NCI-H146 treated with DMSO at 0.1 percent for 48 hours (cell line): ENCODE measurements at regions not wholly inside any gene's neighbourhood (a gene's known extent, or its start where the extent isn't known, plus 50 kb on each side); places are given as distances from the start of the nearest gene placed in this dataset.

Source experiments
- DNase-seq: peaks from one replicate; lab custom pipeline; 2025; ENCODE audit not compliant: unreplicated experiment; lab: John Stamatoyannopoulos, UW

- DNase-seq: no peak
These were observed 164.7 kb upstream of the SMAD3 start for GRCh38 chr15:66900586-66901310.

- no peak for DNase-seq
These were observed 163.9 kb upstream of the SMAD3 start for GRCh38 chr15:66901336-66902100.

DNA sequence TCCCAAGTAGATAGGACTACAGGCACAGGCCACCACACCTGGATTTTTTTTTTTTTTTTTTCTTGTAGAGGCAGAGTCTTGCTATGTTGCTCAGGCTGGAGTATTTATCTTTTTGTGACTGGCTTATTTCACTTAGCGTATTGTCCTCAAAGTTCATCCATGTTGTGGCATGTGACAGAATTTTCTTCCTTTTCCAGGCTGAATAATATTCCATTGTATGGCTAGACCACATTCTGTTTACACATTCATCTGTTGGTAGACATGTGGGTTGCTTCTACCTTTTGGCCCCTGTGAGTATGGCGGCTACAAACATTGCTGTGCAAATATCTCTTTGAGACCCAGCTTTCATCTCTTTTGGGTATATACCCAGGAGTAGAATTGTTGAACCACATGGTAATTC, 160.2 kb upstream of the SMAD3 start:
- DNase-seq: no peak

DNA sequence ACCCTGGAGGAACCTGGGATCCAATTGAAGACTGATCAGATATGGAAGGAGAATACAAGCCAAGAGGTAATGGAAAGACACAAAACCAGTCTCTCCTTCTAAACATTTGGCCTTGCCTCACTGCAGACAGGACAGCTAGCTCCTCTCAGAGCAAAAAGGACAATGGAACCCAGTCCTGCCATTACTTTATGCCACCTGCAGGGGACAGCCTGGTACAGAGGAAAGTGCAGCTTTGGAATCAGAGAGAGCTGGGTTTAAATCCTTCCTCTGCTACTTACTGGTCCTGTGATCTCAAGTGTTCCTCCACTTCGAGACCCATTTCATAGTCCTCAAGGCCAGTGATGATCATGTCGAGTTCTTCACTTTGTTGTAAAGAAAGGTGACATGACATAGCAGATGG, 159.4 kb upstream of the SMAD3 start:
- no peak for DNase-seq

GRCh38 chr15:66906668-66907614, 158.5 kb upstream of the SMAD3 start:
- no peak for DNase-seq

GRCh38 chr15:66907826-66908743, 157.3 kb upstream of the SMAD3 start:
- DNase-seq: no peak

DNA sequence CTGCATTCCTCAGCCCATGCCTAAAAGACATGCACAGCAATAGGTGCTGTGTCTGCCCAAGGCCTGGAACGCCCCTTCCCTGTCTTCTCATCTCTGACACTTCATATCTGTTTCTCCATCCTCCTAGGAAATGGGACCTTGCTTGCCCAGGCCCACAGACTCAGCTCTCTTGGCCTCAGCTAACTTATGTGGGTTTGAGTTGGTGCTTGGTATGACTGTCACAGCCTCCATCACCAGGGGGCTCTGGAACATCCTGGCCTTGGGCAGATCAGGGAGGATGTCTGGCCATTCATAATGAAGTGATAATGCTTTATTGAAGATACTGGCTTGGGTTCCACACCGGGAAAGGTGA, 156.7 kb upstream of the SMAD3 start:
- no peak for DNase-seq

DNA sequence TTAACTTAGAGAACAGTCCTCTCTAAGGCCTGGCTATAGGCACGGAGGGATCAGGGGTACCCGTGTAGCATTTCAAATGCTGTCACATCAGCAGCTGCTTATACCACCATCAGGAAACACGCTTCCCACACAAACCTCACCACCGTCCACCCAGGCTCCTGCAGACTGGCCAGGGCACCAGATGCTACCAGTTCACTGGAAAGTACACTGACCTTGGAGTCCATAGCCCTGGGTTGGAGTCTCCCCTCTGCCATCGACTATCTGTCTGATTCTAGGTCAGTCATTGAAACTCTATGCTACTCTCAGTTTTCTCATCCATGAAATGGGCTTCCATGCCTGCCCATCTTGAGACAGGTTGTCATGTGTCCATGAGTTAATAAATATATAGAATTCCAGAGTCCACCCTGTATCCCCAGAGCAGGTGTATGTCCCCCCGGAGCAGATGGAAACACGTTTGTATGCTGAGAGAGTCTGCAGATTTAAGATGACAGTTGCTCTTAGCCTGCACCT, 156.0 kb upstream of the SMAD3 start:
- no peak for DNase-seq

DNA sequence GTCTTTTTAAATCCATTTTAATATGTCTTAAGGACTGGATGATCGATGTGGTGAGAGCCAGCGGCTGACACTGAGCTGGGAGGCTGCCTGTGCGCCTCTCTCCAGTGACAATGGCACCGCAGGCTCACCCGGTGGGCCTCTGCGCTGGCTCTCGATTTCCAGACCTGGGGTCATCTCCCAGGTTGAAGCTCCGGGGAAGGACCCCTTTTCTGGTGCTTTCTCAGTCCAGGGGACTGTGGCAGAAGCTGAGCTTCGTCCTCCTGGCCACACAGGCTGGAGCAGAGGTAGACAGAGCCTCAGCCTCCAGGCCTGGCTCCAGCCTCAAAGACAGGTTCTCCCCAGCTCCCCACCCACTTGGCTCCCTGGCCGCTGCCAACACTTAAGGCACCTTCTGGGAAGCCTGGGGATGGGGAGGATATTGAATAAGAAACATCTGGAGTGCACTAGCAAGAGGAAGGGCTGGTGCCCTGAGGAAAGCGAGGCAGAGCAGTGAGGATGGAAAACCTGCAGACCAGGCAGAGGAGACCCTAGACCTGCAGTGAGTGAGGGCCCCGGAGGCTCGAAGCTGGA, 154.2 kb upstream of the SMAD3 start:
- DNase-seq: no peak

GRCh38 chr15:66912001-66912400, 153.4 kb upstream of the SMAD3 start:
- no peak for DNase-seq

GRCh38 chr15:66912441-66912840, 153.0 kb upstream of the SMAD3 start:
- DNase-seq: no peak

- DNase-seq: no peak
These were observed 147.4 kb upstream of the SMAD3 start for GRCh38 chr15:66917904-66918448.

DNA sequence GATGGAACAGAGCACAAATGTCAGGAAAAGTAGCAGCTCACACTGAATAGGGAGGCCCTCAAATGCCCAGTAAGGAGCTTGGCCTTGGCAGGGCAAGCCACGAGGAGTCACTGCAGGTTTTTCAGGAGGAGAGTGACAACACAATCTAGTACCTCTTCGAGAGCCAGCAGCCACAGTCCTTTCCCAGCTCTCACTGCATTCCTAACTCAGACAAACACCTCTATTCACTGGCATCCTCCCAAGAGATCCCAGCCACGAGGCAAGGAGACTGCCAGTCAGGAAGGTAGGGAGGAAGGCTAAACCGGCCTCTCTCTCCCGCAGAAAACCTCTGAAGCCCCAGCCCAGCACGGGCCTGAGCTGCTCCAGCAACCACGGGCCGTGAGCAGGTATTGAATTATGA, 146.0 kb upstream of the SMAD3 start:
- no peak for DNase-seq

GRCh38 chr15:66921319-66921915, 144.0 kb upstream of the SMAD3 start:
- no peak for DNase-seq

- no peak for DNase-seq
These were observed 142.8 kb upstream of the SMAD3 start for GRCh38 chr15:66922608-66923007.

- DNase-seq: no peak
These were observed 141.9 kb upstream of the SMAD3 start for GRCh38 chr15:66923438-66923881.

GRCh38 chr15:66924889-66925288, 140.5 kb upstream of the SMAD3 start:
- no peak for DNase-seq

DNA sequence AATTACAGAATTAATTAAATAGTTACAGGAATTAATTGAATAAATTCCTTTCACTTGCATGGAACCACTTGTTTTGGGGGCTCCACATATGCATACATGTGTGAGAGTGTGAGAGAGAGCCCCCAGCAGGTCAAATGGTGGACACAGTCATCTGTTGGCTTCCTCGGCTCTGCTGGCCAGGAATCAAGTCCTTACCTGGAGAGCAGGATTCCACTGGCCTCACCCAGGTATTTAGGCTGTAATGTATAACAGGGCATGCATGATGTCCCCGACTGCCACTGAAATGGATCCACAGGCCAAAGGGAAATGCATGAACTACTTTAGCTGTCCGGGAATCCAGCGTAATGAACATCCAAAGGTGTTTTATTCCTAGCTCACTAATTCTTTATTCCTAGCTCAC, 139.7 kb upstream of the SMAD3 start:
- no peak for DNase-seq
